HepG2 (cell line): ENCODE measurements at regions not wholly inside any gene's neighbourhood (a gene's known extent, or its start where the extent isn't known, plus 50 kb on each side); places are given as distances from the start of the nearest gene placed in this dataset.
A peak's percentile ranks its signal among the peaks of the same experiment; 100 is the strongest.

ENCODE experiments used
- ATAC-seq: fragments of 200-7000 bp; cut with Tn5 transposase; 3 replicates; pipeline ENCODE4 v1.9.1; 2020; ENCODE audit warnings: mild to moderate bottlenecking, moderate library complexity
- BruUV-seq: library from RNA; stranded (reverse); fragments of 400-500 nt; replicated peaks from 2 replicates; lab custom pipeline; 2021; lab: Mats Ljungman, UMichigan
- CTCF ChIA-PET: fragments of 300-600 bp; formaldehyde crosslinking; extraction: SDS; loops from one replicate; lab custom pipeline; 2021; ENCODE audit warnings: low total read pairs, inconsistent platforms, low intra/inter-chr PET ratio; lab: Yijun Ruan, JAX
- POLR2A ChIA-PET: fragments of 350-600 bp; sonication (Branson Sonifier 250); formaldehyde crosslinking; loops from one replicate; lab custom pipeline; 2020; ENCODE audit warnings: antibody characterized with exemption, inconsistent platforms; lab: Yijun Ruan, JAX
- DNase-seq: peaks from one replicate; pipeline ENCODE4 v3.0.0-alpha.2; 2015; ENCODE audit warnings: low spot score
- FAIRE-seq: peaks from 3 replicates; lab custom pipeline; 2011; peaks lifted over from hg19 to GRCh38; lab: Jason Lieb, UNC
- H2AFZ ChIP-seq: one replicate; pipeline ENCODE4 v1.6.1; 2011; ENCODE audit warnings: low read length, inconsistent platforms
- H3K27ac ChIP-seq: fragments of 300-600 bp; 3 replicates; pipeline ENCODE4 v1.8.0; 2011; ENCODE audit warnings: mixed run types, mild to moderate bottlenecking, mixed read lengths, low read length, inconsistent platforms; ENCODE audit not compliant: insufficient read depth; ENCODE audit errors: extremely low read length
- H3K27me3 ChIP-seq, 2 experiments: fragments of 200-600 bp in 1 of 2; 2 replicates in 1 of 2; 3 replicates in 1 of 2; pipeline versions ENCODE4 v1.6.0 to v1.8.0; 2011; ENCODE audit warnings: low read length in 2 of 2, mild to moderate bottlenecking in 2 of 2, moderate library complexity in 2 of 2, inconsistent platforms in 1 of 2; ENCODE audit not compliant: insufficient read depth in 2 of 2, control insufficient read depth in 1 of 2
- H3K36me3 ChIP-seq, 2 experiments: fragments of 200-600 bp in 1 of 2; replicated peaks in 1 of 2; 2 replicates in 1 of 2; 3 replicates in 1 of 2; pipeline versions ENCODE4 v1.5.1 to v1.8.0; 2011; ENCODE audit warnings: low read length in 2 of 2, inconsistent platforms in 1 of 2; ENCODE audit not compliant: insufficient read depth in 2 of 2, control insufficient read depth in 1 of 2
- H3K4me1 ChIP-seq: 2 replicates; pipeline ENCODE4 v1.5.1; 2012; ENCODE audit warnings: low read length, inconsistent platforms; ENCODE audit not compliant: insufficient read depth
- H3K4me2 ChIP-seq: 2 replicates; pipeline ENCODE4 v1.6.0; 2011; ENCODE audit warnings: low read depth, low read length, inconsistent platforms
- H3K4me3 ChIP-seq, 3 experiments: fragments of 200-600 bp in 1 of 3; sonication (generic), shearing (Covaris generic) in 1 of 3; replicated peaks in 1 of 3; 2 replicates each; pipeline ENCODE4 v1.5.1; 2011 to 2016; ENCODE audit warnings: low read length in 3 of 3, inconsistent platforms in 2 of 3, low read depth in 2 of 3, mild to moderate bottlenecking in 2 of 3, control low read depth in 1 of 3, mixed read lengths in 1 of 3; ENCODE audit not compliant: insufficient read depth in 1 of 3
- H3K79me2 ChIP-seq: one replicate; pipeline ENCODE4 v1.6.1; 2011; ENCODE audit warnings: low read length, inconsistent platforms; ENCODE audit not compliant: insufficient read depth
- H3K9ac ChIP-seq: 2 replicates; pipeline ENCODE4 v1.6.0; 2011; ENCODE audit warnings: mild to moderate bottlenecking, low read depth, low read length, inconsistent platforms; ENCODE audit not compliant: insufficient read depth
- H3K9me3 ChIP-seq: 2 replicates; pipeline ENCODE4 v1.5.1; 2012; ENCODE audit warnings: mild to moderate bottlenecking, low read length
- H4K20me1 ChIP-seq: 2 replicates; pipeline ENCODE4 v1.6.0; 2011; ENCODE audit warnings: inconsistent platforms, mild to moderate bottlenecking, low read length, moderate library complexity; ENCODE audit not compliant: insufficient read depth
- ATF7 ChIP-seq, 2 experiments: fragments of 450-650 bp in 1 of 2; sonication (generic) in 1 of 2; formaldehyde crosslinking in 1 of 2; IDR thresholded peaks; 2 replicates each; pipeline versions ENCODE4 v1.4.0 to v1.6.1; 2016 to 2020; ENCODE audit warnings: antibody characterized with exemption in 1 of 2, mild to moderate bottlenecking in 1 of 2, missing genetic modification reagents in 1 of 2
- CC2D1A ChIP-seq: sonication (generic); formaldehyde crosslinking; IDR thresholded peaks from 2 replicates; pipeline ENCODE4 v1.8.1; 2023; ENCODE audit warnings: mild to moderate bottlenecking, missing genetic modification reagents
- NAIF1 ChIP-seq: sonication (generic); formaldehyde crosslinking; IDR thresholded peaks from 2 replicates; pipeline ENCODE4 v1.5.0; 2020; ENCODE audit warnings: mild to moderate bottlenecking, missing genetic modification reagents, borderline replicate concordance
- PHF21A ChIP-seq: sonication (generic); formaldehyde crosslinking; IDR thresholded peaks from 2 replicates; pipeline ENCODE4 v1.5.0; 2020; ENCODE audit warnings: mild to moderate bottlenecking, missing genetic modification reagents
- SNAPC5 ChIP-seq: sonication (generic); formaldehyde crosslinking; IDR thresholded peaks from 2 replicates; pipeline ENCODE4 v1.8.1; 2023; ENCODE audit warnings: mild to moderate bottlenecking, missing genetic modification reagents, borderline replicate concordance
- TEAD3 ChIP-seq: optimal IDR thresholded peaks from 2 replicates; pipeline ENCODE3; 2016; ENCODE audit warnings: borderline replicate concordance
- TEF ChIP-seq: sonication (generic); formaldehyde crosslinking; IDR thresholded peaks from 2 replicates; pipeline ENCODE4 v1.5.0; 2020; ENCODE audit warnings: missing genetic modification reagents
- ZNF746 ChIP-seq: sonication (generic); formaldehyde crosslinking; IDR thresholded peaks from 2 replicates; pipeline ENCODE4 v1.8.0; 2022; ENCODE audit warnings: mild to moderate bottlenecking, missing genetic modification reagents
- ZNF749 ChIP-seq: sonication (generic); formaldehyde crosslinking; IDR thresholded peaks from 2 replicates; pipeline ENCODE4 v1.8.0; 2022; ENCODE audit warnings: mild to moderate bottlenecking, missing genetic modification reagents, moderate library complexity, borderline replicate concordance
- WGBS: methylation state at CpG from one replicate; pipeline ENCODE4 v1.1.6; 2017; ENCODE audit warnings: low lambda C conversion rate; 5-methylcytosine and 5-hydroxymethylcytosine counted together
- in situ Hi-C: cut with HindIII; loops from 2 replicates; pipeline ENCODE4 v1.10.0; 2017; ENCODE audit warnings: low pct_unique_long_range_greater_than_20kb; ENCODE audit not compliant: extremely low pct_ligation_motif_present
- intact Hi-C: fragments of 100-400 bp; cut with micrococcal nuclease; formaldehyde crosslinking; loops from one replicate; pipeline ENCODE4 v1.10.0; 2022; ENCODE audit not compliant: unreplicated experiment

- Histone ChIP-seq H3K27ac (no peak overlapping the region), H4K20me1 (no peaks in the 10 kb centered on the region), H3K4me2 (no peak overlapping the region), H2AFZ (no peak overlapping the region), H3K4me3 (no peak overlapping the region), H3K9me3 (peaks cover 8% of the 10 kb centered on the region), H3K9ac (no peak overlapping the region), H3K36me3 (no peaks in the 10 kb centered on the region), H3K79me2 (no peaks in the 10 kb centered on the region), H3K27me3 (no peaks in the 10 kb centered on the region), H3K4me1 (peaks cover 57% of the 10 kb centered on the region)
- intact Hi-C loops (loop anchor here (10.0 kb wide), 4 partner anchors 99 to 321 kb away; partner anchors contain the start of gene LYPLAL1), in situ Hi-C loops (loop anchor here (10.0 to 25.0 kb wide), 3 partner anchors 111 to 954 kb away; partner anchors contain the start of gene LYPLAL1)
- no peak for FAIRE-seq
- ChIA-PET CTCF (interaction anchor here (2.9 kb wide), 1 partner anchor 112 kb away, joined by 18 read pairs; no protein-coding TSS in a partner anchor), POLR2A (no interaction called here)
- no peak for TF ChIP-seq NAIF1
- no peak for TF ChIP-seq TEF (CRISPR knock-in tag)
- TF ChIP-seq ZNF749 (CRISPR knock-in tag): no peak
- no peak for TF ChIP-seq CC2D1A
- TF ChIP-seq SNAPC5 (CRISPR knock-in tag): no peak
- no TSS peak for BruUV-seq
- no peak for ATAC-seq
- no peak for DNase-seq
- 98% methylated on average over 1 of the region's 1 CpG for WGBS
Measured at GRCh38 chr1:219316066-219316465, 142.4 kb downstream of the LYPLAL1 start.

GRCh38 chr1:219313961-219314360, 140.3 kb downstream of the LYPLAL1 start:
- ChIA-PET POLR2A (interaction anchor here (1.2 to 2.6 kb wide), 2 partner anchors 68 to 140 kb away, joined by 4 to 8 read pairs; partner anchors contain the start of gene LYPLAL1), CTCF (no interaction called here)
- H3K79me2 ChIP-seq: no peaks in the 10 kb centered on the region
- in situ Hi-C loops (loop anchor here (10.0 to 25.0 kb wide), 3 partner anchors 109 to 952 kb away; partner anchors contain the start of gene LYPLAL1), intact Hi-C loops (loop anchor here (10.0 kb wide), 4 partner anchors 101 to 319 kb away; partner anchors contain the start of gene LYPLAL1)
- DNase-seq (no peak), ATAC-seq (no peak), FAIRE-seq (no peak)
- H3K4me3 ChIP-seq: no peak overlapping the region
- no peak overlapping the region for H3K9ac ChIP-seq
- peaks cover 11% of the 10 kb centered on the region for H3K9me3 ChIP-seq
- H3K27me3 ChIP-seq: no peaks in the 10 kb centered on the region
- H4K20me1 ChIP-seq: no peaks in the 10 kb centered on the region
- H3K36me3 ChIP-seq: no peaks in the 10 kb centered on the region
- H3K27ac ChIP-seq: no peak overlapping the region
- no peak overlapping the region for H2AFZ ChIP-seq
- no peak overlapping the region for H3K4me2 ChIP-seq
- no TSS peak for BruUV-seq
- H3K4me1 ChIP-seq: peaks cover 71% of the 10 kb centered on the region
- no peak for TF ChIP-seq TEAD3
- no peak for TF ChIP-seq PHF21A (CRISPR knock-in tag)
- no peak for TF ChIP-seq ZNF746
- TF ChIP-seq ATF7 (IDR thresholded peaks at IDR 0.05): peak; percentile 38
- TF ChIP-seq ATF7 (CRISPR knock-in tag; IDR thresholded peaks at IDR 0.05): no peak
- TF ChIP-seq, all 625 proteins: peak for 1
- WGBS: 100% methylated on average over 2 of the region's 2 CpGs
